NCI-H82 (cell line): ENCODE measurements at regions not wholly inside any gene's neighbourhood (a gene's known extent, or its start where the extent isn't known, plus 50 kb on each side); places are given as distances from the start of the nearest gene placed in this dataset.

Experiments
- DNase-seq: peaks from one replicate; lab custom pipeline; 2025; lab: John Stamatoyannopoulos, UW

- DNase-seq = no peak
These were observed 60.9 kb upstream of the TMED7 start for GRCh38 chr5:115686738-115687074.

- no peak for DNase-seq
These were observed 60.4 kb upstream of the TMED7 start for GRCh38 chr5:115686051-115686737.

- DNase-seq = no peak
These were observed 59.7 kb upstream of the TMED7 start for GRCh38 chr5:115685490-115685889.

GRCh38 chr5:115684513-115685037 is 58.7 kb upstream of the TMED7 start:
- DNase-seq = no peak

DNA sequence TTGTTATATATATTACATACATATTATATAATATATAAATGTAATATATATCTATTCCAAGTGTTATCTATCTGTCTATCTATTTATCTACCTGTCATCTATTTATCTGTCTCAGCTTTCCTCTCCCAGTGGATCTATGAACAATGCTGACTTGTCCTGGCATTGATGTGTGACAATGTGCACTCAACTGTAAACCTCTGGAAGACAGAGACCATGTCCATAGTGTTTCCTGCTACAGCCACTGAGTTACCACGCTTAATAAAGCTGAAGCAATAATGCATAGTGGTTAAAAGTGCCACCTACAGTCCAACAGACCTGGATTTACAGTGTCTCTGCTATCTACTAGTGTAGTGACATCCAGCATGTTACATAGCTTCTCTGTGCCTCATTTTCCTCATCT is 57.2 kb upstream of the TMED7 start:
- no peak for DNase-seq
